ENCODE measurements at regions not wholly inside any gene's neighbourhood (a gene's known extent, or its start where the extent isn't known, plus 50 kb on each side); places are given as distances from the start of the nearest gene placed in this dataset.

DNA sequence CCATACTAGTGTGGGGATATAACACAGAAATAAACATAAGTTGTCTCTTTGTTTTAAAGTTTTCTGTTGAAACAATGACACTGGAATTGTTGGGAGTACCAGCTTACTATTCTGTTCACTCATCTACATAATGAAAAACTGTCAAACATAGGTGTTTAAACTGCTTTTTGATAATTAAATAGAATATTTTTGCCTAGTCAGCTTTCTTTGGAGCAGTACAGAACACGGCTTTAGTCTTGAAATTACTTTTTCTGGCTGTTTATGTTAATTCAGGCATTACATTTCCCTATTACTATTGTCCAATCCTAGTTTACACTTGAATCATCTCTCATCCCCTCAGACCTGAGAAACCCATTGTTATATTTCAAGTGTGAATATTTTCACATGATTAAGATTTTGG lies 73.0 kb downstream of the FAM47B start:
- TF ChIP-seq, protein P1, sequence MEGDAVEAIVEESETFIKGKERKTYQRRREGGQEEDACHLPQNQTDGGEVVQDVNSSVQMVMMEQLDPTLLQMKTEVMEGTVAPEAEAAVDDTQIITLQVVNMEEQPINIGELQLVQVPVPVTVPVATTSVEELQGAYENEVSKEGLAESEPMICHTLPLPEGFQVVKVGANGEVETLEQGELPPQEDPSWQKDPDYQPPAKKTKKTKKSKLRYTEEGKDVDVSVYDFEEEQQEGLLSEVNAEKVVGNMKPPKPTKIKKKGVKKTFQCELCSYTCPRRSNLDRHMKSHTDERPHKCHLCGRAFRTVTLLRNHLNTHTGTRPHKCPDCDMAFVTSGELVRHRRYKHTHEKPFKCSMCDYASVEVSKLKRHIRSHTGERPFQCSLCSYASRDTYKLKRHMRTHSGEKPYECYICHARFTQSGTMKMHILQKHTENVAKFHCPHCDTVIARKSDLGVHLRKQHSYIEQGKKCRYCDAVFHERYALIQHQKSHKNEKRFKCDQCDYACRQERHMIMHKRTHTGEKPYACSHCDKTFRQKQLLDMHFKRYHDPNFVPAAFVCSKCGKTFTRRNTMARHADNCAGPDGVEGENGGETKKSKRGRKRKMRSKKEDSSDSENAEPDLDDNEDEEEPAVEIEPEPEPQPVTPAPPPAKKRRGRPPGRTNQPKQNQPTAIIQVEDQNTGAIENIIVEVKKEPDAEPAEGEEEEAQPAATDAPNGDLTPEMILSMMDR (conservative IDR thresholded peaks at IDR 0.05; ENCODE audit: low read depth, low read length), result no peak
- TF ChIP-seq EZH2 (IDR thresholded peaks at IDR 0.05; ENCODE audit: low read length, unreplicated experiment), result no peak
- TF ChIP-seq EZH2phosphoT487 (IDR thresholded peaks at IDR 0.05; ENCODE audit: borderline replicate concordance, low read length), result no peak

Data from PC-3 (cell line).